ENCODE measurements at regions not wholly inside any gene's neighbourhood (a gene's known extent, or its start where the extent isn't known, plus 50 kb on each side); places are given as distances from the start of the nearest gene placed in this dataset.

GRCh38 chr9:23372703-23373102 is 453.3 kb downstream of the ELAVL2 start:
- no peak for DNase-seq (ENCODE audit: extremely low spot score, unreplicated experiment)
- Mint-ChIP-seq H3K27me3 (ENCODE audit: unreplicated experiment) (no peaks in the 10 kb centered on the region), H3K27ac (ENCODE audit: unreplicated experiment) (no peak overlapping the region), H3K36me3 (ENCODE audit: unreplicated experiment) (no peaks in the 10 kb centered on the region), H3K4me1 (ENCODE audit: unreplicated experiment) (peaks cover 4% of the 10 kb centered on the region), H3K4me3 (ENCODE audit: unreplicated experiment) (no peak overlapping the region), H3K9me3 (ENCODE audit: unreplicated experiment) (no peaks in the 10 kb centered on the region)
- no peak for TF ChIP-seq CTCF (IDR thresholded peaks at IDR 0.05)

GRCh38 chr9:23375511-23375910 is 450.5 kb downstream of the ELAVL2 start:
- Mint-ChIP-seq H3K36me3 (ENCODE audit: unreplicated experiment) (no peaks in the 10 kb centered on the region), H3K4me3 (ENCODE audit: unreplicated experiment) (no peak overlapping the region), H3K27me3 (ENCODE audit: unreplicated experiment) (no peaks in the 10 kb centered on the region), H3K27ac (ENCODE audit: unreplicated experiment) (no peak overlapping the region), H3K9me3 (ENCODE audit: unreplicated experiment) (peaks cover 4% of the 10 kb centered on the region), H3K4me1 (ENCODE audit: unreplicated experiment) (peaks cover 4% of the 10 kb centered on the region)
- TF ChIP-seq CTCF (IDR thresholded peaks at IDR 0.05): no peak
- DNase-seq (ENCODE audit: extremely low spot score, unreplicated experiment): no peak

- H3K27me3 Mint-ChIP-seq (ENCODE audit: unreplicated experiment): no peaks in the 10 kb centered on the region
- H3K36me3 Mint-ChIP-seq (ENCODE audit: unreplicated experiment): no peaks in the 10 kb centered on the region
These were observed 446.2 kb downstream of the ELAVL2 start for GRCh38 chr9:23379842-23380241.

GRCh38 chr9:23380821-23381220 is 445.2 kb downstream of the ELAVL2 start:
- Mint-ChIP-seq H3K36me3 (ENCODE audit: unreplicated experiment) (no peaks in the 10 kb centered on the region), H3K27ac (ENCODE audit: unreplicated experiment) (no peak overlapping the region), H3K27me3 (ENCODE audit: unreplicated experiment) (no peaks in the 10 kb centered on the region), H3K4me3 (ENCODE audit: unreplicated experiment) (no peak overlapping the region), H3K9me3 (ENCODE audit: unreplicated experiment) (peaks cover 15% of the 10 kb centered on the region), H3K4me1 (ENCODE audit: unreplicated experiment) (no peaks in the 10 kb centered on the region)
- no peak for TF ChIP-seq CTCF (IDR thresholded peaks at IDR 0.05)
- no peak for DNase-seq (ENCODE audit: extremely low spot score, unreplicated experiment)

More at GRCh38 chr9:23379842-23380241, 446.2 kb downstream of the ELAVL2 start:
- Mint-ChIP-seq H3K4me3 (ENCODE audit: unreplicated experiment) (no peak overlapping the region), H3K9me3 (ENCODE audit: unreplicated experiment) (peaks cover 15% of the 10 kb centered on the region), H3K4me1 (ENCODE audit: unreplicated experiment) (peaks cover 4% of the 10 kb centered on the region), H3K27ac (ENCODE audit: unreplicated experiment) (no peak overlapping the region)
- no peak for DNase-seq (ENCODE audit: extremely low spot score, unreplicated experiment)
- no peak for TF ChIP-seq CTCF (IDR thresholded peaks at IDR 0.05)

GRCh38 chr9:23382418-23382817 is 443.6 kb downstream of the ELAVL2 start:
- TF ChIP-seq CTCF (IDR thresholded peaks at IDR 0.05): no peak
- H3K9me3 Mint-ChIP-seq (ENCODE audit: unreplicated experiment): peaks cover 15% of the 10 kb centered on the region
- no peak overlapping the region for H3K4me3 Mint-ChIP-seq (ENCODE audit: unreplicated experiment)
- H3K27ac Mint-ChIP-seq (ENCODE audit: unreplicated experiment): no peak overlapping the region
- DNase-seq (ENCODE audit: extremely low spot score, unreplicated experiment): no peak
- no peaks in the 10 kb centered on the region for H3K4me1 Mint-ChIP-seq (ENCODE audit: unreplicated experiment)
- no peaks in the 10 kb centered on the region for H3K36me3 Mint-ChIP-seq (ENCODE audit: unreplicated experiment)
- H3K27me3 Mint-ChIP-seq (ENCODE audit: unreplicated experiment): no peaks in the 10 kb centered on the region

All from osteocyte (in vitro differentiated cells).